ENCODE measurements at regions not wholly inside any gene's neighbourhood (a gene's known extent, or its start where the extent isn't known, plus 50 kb on each side); places are given as distances from the start of the nearest gene placed in this dataset.

DNA sequence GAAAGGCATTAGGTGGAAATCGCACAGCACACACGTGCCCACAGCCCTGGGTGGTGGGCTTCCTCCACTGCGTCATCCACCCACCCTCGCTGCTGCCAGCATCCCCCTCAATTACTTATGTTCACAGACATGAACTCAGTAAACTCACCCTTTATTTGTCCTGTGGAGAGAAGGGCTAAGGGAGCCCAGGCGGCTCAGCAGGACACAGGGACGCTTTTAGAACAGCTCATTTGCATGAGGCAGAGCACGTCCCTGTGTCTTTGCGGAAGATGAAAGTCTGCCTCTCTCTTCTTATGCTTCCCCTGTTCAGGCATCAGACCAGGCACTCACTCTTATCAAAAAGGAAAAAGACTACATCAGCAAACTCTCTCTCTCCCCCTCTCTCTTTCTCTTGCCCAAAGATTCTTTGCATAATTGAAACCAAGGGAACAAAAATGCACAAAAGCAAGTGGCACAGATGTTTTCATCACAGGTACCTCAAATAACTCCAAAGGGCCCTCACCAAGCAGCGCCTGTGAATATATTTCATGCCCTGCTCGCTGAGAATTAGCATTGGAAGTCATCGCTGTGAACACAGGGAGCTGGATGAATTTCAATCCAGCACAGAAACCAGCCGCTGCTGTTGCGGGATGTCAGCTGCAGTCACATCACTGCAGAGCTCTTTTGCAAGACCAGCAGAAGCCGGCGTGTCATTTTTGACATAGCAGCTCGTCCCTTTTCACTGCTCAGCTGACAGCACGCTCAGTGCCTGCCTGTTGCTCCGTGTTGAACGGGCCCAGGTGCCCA is 376.3 kb upstream of the MYT1L start:
- TF ChIP-seq, protein P1, sequence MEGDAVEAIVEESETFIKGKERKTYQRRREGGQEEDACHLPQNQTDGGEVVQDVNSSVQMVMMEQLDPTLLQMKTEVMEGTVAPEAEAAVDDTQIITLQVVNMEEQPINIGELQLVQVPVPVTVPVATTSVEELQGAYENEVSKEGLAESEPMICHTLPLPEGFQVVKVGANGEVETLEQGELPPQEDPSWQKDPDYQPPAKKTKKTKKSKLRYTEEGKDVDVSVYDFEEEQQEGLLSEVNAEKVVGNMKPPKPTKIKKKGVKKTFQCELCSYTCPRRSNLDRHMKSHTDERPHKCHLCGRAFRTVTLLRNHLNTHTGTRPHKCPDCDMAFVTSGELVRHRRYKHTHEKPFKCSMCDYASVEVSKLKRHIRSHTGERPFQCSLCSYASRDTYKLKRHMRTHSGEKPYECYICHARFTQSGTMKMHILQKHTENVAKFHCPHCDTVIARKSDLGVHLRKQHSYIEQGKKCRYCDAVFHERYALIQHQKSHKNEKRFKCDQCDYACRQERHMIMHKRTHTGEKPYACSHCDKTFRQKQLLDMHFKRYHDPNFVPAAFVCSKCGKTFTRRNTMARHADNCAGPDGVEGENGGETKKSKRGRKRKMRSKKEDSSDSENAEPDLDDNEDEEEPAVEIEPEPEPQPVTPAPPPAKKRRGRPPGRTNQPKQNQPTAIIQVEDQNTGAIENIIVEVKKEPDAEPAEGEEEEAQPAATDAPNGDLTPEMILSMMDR (IDR thresholded peaks at IDR 0.05; ENCODE audit: extremely low read depth, missing control alignments), result no peak
- DNase-seq (ENCODE audit: low spot score), result no peak

DNA sequence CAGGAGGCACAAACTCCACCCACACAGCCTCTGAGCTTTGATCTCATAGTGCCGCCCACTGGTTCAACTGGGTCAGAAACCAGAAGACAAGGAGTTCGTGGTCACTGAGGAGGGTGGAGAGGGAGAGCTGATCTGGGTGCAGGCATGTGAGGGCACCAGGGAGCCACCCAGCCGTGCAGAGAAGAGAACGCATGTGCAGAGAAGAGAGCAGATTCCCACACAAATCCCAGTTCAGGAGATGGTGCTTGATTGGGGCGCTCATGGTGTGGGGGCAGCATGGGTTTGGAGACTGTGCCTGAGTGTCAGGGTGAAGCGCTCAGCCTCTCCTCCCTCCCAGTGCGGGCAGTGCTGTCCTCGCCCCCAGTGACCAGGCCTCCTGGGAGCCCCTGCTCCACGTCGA is 375.2 kb upstream of the MYT1L start:
- DNase-seq (ENCODE audit: low spot score), result no peak
- TF ChIP-seq, protein P1 (IDR thresholded peaks at IDR 0.05; ENCODE audit: extremely low read depth, missing control alignments), result no peak

DNA sequence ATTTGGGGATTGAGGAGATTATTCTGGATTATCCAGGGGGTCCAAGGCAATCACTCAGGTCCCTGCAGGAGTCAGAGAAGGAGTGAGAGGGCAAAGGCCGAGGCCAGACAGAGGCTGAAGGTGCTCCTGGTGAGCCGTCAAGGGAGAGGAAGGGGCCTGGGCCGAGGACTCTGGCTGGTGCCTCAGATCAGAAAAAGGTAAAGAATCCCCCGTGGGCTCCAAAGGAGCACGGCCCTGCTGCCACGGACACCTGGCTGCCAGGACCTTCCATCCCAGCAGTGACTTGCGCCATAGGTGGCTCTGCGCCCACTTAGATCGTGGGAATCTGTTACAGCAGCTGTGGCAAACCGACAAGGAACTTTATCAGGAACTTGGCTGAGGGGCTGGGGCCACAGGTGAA is 374.8 kb upstream of the MYT1L start:
- no peak for DNase-seq (ENCODE audit: low spot score)
- TF ChIP-seq, protein P1 (IDR thresholded peaks at IDR 0.05; ENCODE audit: extremely low read depth, missing control alignments), result no peak

DNA sequence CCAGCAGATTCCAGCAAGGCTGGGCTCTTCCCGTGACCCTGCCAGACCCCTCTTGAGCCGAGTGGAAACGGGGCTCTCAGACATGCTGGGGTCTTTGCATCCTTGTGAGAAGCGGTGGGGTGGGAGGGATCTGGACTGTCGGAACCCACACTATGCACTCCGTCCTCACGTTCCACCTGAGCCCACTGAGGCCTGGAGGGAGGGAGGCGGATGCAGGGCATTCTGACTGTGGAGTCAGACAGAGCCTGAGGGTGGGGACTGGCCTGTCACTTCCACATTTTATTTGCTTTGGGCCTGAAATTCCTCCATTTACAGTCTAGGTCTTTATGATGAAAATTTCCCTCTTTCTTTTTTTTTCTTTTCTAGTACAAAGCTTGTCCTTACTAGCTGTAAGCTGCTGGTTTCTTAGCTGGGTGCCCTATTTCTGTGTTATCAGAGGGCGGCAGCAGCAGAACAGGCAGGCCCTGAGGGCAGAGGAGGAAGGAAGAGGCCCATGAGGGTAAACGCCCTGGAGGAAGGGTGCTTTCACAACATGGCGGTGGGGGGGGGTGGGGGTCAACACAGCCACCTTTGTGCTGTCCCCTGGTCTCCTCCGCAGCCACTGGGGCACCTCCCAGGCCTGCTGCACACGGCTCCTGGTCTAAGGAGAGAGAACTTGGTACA is 373.5 kb upstream of the MYT1L start:
- TF ChIP-seq, protein P1 (IDR thresholded peaks at IDR 0.05; ENCODE audit: extremely low read depth, missing control alignments), result no peak
- DNase-seq (ENCODE audit: low spot score), result no peak

DNA sequence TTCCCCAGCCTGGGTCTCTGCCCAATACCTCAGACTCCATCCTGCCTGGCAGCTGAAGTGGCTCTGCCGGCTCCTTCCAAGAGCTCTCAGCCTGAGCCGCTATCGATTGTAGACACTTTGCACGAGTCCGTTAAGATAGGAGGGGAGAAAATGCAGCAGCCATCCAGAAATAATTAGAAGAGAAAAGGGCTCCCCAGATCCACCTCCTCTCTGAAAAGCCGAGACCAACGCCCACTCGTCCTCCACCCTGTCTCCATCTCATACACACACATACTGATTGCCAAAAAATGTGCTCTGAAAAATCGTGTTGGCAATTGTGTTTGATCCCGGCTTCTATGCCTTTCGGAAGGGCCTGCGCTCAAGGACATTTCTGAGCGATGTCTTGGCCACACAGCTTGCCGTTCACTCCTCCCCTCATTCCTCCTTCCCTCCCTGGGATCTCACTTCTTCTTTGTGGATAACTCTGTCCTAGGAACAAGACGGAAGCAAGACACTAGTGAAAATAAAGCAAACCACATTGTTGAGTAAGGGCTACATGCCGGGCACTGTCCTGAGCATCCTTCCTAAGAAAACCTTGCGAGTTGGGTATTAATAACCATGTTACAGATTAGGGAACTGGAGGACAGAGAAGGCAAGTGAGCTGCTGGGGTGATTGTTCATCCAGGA is 372.8 kb upstream of the MYT1L start:
- TF ChIP-seq, protein P1 (IDR thresholded peaks at IDR 0.05; ENCODE audit: extremely low read depth, missing control alignments), result no peak
- DNase-seq (ENCODE audit: low spot score), result no peak

DNA sequence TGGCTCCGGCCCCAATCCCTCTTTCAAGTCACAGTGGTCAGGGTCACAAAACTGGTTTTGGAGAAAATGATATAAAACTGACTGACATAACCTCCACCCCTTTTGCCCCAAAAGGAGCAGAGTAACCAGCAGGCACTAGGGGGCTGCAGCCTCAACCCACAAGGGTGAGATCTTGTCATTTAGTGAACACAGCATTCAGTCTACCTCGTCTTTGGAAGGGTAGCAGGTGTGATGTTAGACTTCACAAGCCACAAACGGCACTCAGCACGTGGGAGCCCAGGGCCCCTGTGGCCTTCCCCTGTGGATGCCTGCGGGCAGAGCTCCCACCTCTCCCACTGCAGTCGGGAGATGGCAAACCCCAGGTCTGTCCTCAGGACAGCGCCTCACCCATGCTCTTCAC is 372.1 kb upstream of the MYT1L start:
- DNase-seq (ENCODE audit: low spot score), result no peak
- TF ChIP-seq, protein P1 (IDR thresholded peaks at IDR 0.05; ENCODE audit: extremely low read depth, missing control alignments), result no peak

DNA sequence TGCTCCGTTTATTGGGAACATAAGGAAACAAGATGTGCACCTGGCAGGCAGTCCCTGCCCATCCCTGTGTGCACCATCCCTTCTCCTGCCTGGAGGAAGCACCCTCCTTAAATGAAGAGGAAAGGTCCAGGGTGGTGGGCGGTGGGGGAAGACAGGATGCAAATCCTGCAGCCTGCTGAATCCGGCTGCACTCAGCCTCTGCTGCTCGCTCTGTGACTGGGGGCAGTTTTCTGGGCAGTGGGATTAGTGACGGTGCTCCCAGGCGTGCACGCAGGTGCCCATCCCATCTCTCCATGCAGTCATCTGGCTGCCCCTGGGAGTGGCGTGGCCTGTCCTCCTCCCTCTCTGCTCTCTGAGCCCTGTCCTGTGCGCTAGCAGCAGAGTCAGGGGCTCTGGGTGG is 371.3 kb upstream of the MYT1L start:
- TF ChIP-seq, protein P1 (IDR thresholded peaks at IDR 0.05; ENCODE audit: extremely low read depth, missing control alignments), result no peak

More for the DNA sequence above, 371.3 kb upstream of the MYT1L start:
- DNase-seq (ENCODE audit: low spot score), result no peak
